GM13977 (cell line): ENCODE measurements at regions not wholly inside any gene's neighbourhood (a gene's known extent, or its start where the extent isn't known, plus 50 kb on each side); places are given as distances from the start of the nearest gene placed in this dataset.

Experiments
- DNase-seq: peaks from one replicate; pipeline ENCODE4 v3.0.0; 2012; ENCODE audit warnings: low spot score
- CTCF ChIP-seq: IDR thresholded peaks from 2 replicates; pipeline ENCODE4 v1.5.1; 2012; ENCODE audit warnings: mild to moderate bottlenecking, control low read depth; ENCODE audit not compliant: insufficient read depth; ENCODE audit errors: extremely low read depth, missing control alignments
- in situ Hi-C: fragments of 300-500 bp; cut with MboI; formaldehyde crosslinking; loops from one replicate; pipeline ENCODE4 v1.12.0; 2022; ENCODE audit warnings: low sequenced_read_pairs, low pct_unique_long_range_greater_than_20kb, mixed read lengths, inconsistent platforms; ENCODE audit not compliant: unreplicated experiment

DNA sequence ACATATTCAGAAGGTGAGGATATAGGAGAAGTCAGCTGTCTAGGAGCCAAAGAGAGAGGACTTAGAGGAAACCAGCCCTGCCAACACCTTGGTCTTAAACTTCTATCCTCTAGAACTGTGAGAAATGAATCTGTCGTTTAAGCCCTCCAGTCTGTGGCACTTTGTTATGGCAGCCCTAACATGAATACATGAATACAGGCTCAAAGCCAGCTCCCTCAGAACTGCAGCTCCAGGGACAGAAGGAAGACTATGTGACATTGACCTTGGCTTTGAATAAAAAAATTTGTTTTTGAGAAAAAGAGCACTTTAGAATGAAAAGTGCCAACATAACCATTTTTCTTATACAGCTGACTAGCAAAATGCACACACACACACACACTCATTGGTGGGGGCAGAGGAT lies 110.9 kb upstream of the ATP2B2 start:
- no peak for DNase-seq
- TF ChIP-seq CTCF, result no peak
- in situ Hi-C loops, result no loop called here

DNA sequence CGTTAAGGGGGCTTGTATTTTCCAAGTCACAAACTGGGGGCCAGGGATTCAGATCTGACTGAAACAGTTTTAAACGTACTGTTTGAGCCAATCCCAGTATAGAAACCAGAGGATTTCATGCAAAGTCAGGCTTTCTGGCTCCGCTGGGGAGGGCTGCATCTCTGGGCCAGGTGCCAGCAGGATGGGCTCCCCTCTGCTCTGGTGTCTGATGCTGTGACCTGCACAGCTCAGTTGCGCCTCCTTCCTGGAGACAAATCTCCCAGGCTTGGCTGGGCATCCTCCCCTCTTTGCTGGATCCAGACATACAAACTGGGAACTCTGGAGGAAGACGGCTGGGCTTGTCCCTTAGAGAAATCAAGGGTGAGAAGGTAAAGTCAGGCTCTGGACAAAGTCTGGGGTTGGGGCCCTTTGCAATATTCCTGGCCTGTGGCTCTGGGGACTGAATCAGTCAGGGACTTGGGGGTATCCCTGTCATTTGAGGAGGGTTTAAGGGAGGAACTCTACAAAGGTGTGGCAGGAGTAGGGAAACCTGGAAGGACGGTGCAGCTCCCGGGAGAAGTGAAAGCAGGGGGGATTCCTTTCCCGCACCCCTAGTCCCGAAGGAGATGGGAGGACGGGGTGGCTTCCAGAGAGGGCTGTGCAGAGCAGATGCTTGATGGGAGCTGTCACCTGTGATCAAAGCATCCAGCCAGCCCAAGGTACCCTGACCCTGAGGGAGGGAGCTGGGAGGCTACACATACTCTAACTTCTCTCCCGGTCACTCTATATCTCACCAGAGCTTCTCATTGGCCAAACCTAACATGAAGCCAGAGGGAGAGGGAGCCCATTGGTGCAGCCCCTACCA lies 114.8 kb upstream of the ATP2B2 start:
- no peak for DNase-seq
- in situ Hi-C loops, result no loop called here
- TF ChIP-seq CTCF, result no peak

GRCh38 chr3:10620833-10621082 lies 115.4 kb upstream of the ATP2B2 start:
- in situ Hi-C loops, result no loop called here
- DNase-seq, result no peak
- TF ChIP-seq CTCF, result no peak

DNA sequence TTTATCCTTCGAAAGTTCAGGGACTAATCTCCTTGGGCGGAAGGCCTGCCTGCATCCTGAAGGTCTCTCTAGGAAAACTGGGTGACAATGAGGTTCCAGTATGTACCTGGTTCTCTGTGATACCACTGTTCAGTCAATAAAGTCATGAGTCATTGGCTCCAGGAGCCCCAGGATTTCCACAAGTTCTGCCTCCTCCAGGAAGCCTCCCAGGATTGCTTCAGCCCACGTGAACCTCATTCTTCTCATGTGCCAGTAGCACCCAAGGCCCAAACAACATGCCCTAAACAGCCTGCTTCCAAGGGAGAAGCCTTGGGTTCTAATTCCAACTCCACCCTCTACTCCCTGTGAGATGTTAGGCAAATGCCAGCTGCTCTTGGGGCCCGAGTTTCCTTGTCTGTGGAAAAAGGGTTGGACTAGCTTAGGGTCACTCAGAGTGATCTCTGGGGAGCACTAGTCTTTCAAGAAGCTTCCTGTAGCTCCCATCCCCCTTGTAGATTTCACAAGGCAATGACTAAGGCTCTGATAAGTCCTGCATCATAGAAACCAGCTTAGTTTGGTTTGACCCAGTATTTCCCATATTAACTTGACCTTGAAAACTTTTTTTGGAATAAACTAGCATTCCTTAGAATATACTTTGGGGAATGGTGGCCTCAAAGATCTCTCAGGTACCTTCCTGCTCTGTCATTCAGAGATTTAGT lies 118.3 kb upstream of the ATP2B2 start:
- no peak for DNase-seq
- TF ChIP-seq CTCF, result no peak
- in situ Hi-C loops, result no loop called here

DNA sequence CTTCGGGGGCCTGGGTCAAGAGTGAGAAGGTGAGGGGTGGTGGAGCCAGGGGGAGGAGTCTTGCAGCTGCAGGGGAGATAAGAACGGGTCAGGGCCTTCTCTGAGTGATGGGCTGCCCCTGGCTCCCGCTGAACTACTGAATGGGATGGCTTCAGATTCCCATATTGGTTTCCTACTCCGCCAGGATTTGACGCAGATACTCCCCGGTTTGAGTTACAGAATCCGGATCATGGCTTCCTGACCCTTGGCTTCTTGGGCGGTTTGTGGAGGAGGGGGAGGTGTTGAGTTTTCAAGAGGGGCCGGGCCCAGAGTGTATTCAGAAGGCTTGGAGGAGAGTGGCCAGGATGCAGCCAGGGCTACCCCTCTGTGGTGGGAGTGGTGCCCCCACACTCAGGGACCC lies 119.9 kb upstream of the ATP2B2 start:
- TF ChIP-seq CTCF, result no peak
- in situ Hi-C loops, result no loop called here
- no peak for DNase-seq

DNA sequence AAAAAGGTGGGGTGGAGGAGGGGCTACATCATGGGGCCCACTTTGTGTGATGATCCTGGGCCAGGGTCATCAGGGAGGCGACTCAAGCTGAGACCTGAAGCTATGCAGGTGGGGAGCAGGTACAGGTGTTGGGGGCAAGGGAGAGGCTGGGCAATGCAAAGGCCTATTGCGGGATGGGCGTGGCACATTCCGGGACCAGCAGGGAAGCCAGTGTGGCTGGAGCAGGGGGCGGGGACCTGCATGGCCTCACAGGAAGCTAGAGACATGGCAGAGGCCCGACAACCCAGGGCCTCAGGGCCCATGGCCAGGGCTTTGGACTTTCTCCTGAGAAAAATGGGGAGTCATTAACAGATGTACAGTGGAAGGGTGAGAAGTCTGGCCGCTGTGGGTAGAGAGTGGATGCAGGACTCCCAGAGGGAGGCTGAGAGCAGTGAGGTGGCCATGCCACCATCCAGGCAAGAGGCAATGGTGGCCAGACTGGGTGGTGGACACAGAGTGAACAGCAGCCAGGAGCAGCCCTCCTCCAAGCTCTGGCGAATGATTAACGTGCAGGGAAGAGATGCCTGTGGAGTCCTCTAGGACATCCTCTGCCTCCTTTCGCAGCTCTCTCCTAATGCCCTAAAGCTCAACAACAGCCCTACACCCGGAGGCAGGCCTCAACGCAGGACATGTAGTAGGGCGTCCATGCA lies 122.6 kb upstream of the ATP2B2 start:
- no peak for DNase-seq
- TF ChIP-seq CTCF, result no peak
- in situ Hi-C loops, result no loop called here
